PC-9 (cell line): ENCODE measurements at regions not wholly inside any gene's neighbourhood (a gene's known extent, or its start where the extent isn't known, plus 50 kb on each side); places are given as distances from the start of the nearest gene placed in this dataset.
"Not testable (repeated sequence)": the region's sequence is repeated elsewhere in the genome, so short reads cannot be mapped to it uniquely, and the experiment has no call there.

Experiments
- BruUV-seq: library from RNA; stranded (reverse); fragments of 400-500 nt; replicated peaks from 2 replicates; lab custom pipeline; 2021; lab: Mats Ljungman, UMichigan
- CTCF ChIA-PET: fragments of 300-600 bp; sonication (Branson Sonifier 250); formaldehyde crosslinking; loops from one replicate; lab custom pipeline; 2022; ENCODE audit warnings: antibody characterized with exemption; lab: Charles Lee
- POLR2A ChIA-PET: fragments of 300-600 bp; sonication (Branson Sonifier 250); formaldehyde crosslinking; loops from one replicate; lab custom pipeline; 2022; ENCODE audit warnings: antibody characterized with exemption; ENCODE audit not compliant: unreplicated experiment; lab: Charles Lee
- DNase-seq, 2 experiments: peaks; one replicate each; pipeline versions ENCODE4 v3.0.0 to v3.0.0-alpha.2; 2015 to 2022; ENCODE audit warnings: mixed read lengths in 1 of 2
- H2AFZ ChIP-seq: fragments of 200-600 bp; sonication (generic); 2 replicates; pipeline ENCODE4 v1.8.1; 2017; ENCODE audit warnings: antibody characterized with exemption
- H3F3A ChIP-seq: fragments of 200-600 bp; sonication (generic); 2 replicates; pipeline ENCODE4 v1.8.1; 2017; ENCODE audit warnings: antibody characterized with exemption, mild to moderate bottlenecking, low read depth; ENCODE audit not compliant: insufficient read depth
- H3K27ac ChIP-seq: fragments of 200-600 bp; sonication (generic); 2 replicates; pipeline ENCODE4 v1.6.1; 2016; ENCODE audit warnings: mixed run types
- H3K27me3 ChIP-seq: fragments of 200-600 bp; sonication (generic); 2 replicates; pipeline ENCODE4 v1.6.1; 2016; ENCODE audit warnings: low read depth, mixed run types; ENCODE audit not compliant: insufficient read depth
- H3K36me3 ChIP-seq: fragments of 200-600 bp; sonication (generic); 2 replicates; pipeline ENCODE4 v1.6.1; 2016; ENCODE audit warnings: low read depth, mixed run types
- H3K4me1 ChIP-seq: fragments of 200-600 bp; sonication (generic); replicated peaks from 2 replicates; pipeline ENCODE4 v1.6.1; 2016; ENCODE audit warnings: mixed run types; ENCODE audit not compliant: insufficient read depth
- H3K4me2 ChIP-seq: fragments of 200-600 bp; sonication (generic); 2 replicates; pipeline ENCODE4 v1.6.1; 2017; ENCODE audit warnings: mixed run types
- H3K4me3 ChIP-seq: fragments of 200-600 bp; sonication (generic); 2 replicates; pipeline ENCODE4 v1.6.1; 2016; ENCODE audit warnings: mixed run types
- H3K79me2 ChIP-seq: fragments of 200-600 bp; sonication (generic); 2 replicates; pipeline ENCODE4 v1.6.1; 2017; ENCODE audit warnings: low read depth, mixed run types
- H3K9me2 ChIP-seq: fragments of 200-600 bp; sonication (generic); 2 replicates; pipeline ENCODE4 v1.8.1; 2017; ENCODE audit warnings: mild to moderate bottlenecking; ENCODE audit not compliant: insufficient read depth
- H3K9me3 ChIP-seq: fragments of 200-600 bp; sonication (generic); 2 replicates; pipeline ENCODE4 v1.8.1; 2016; ENCODE audit warnings: low read depth; ENCODE audit not compliant: insufficient read depth
- H4K20me1 ChIP-seq: fragments of 200-600 bp; sonication (generic); 2 replicates; pipeline ENCODE4 v1.8.1; 2017; ENCODE audit not compliant: insufficient read depth
- intact Hi-C: fragments of 100-400 bp; cut with micrococcal nuclease; formaldehyde crosslinking; loops from one replicate; pipeline ENCODE4 v1.10.0; 2022; ENCODE audit not compliant: unreplicated experiment

DNA sequence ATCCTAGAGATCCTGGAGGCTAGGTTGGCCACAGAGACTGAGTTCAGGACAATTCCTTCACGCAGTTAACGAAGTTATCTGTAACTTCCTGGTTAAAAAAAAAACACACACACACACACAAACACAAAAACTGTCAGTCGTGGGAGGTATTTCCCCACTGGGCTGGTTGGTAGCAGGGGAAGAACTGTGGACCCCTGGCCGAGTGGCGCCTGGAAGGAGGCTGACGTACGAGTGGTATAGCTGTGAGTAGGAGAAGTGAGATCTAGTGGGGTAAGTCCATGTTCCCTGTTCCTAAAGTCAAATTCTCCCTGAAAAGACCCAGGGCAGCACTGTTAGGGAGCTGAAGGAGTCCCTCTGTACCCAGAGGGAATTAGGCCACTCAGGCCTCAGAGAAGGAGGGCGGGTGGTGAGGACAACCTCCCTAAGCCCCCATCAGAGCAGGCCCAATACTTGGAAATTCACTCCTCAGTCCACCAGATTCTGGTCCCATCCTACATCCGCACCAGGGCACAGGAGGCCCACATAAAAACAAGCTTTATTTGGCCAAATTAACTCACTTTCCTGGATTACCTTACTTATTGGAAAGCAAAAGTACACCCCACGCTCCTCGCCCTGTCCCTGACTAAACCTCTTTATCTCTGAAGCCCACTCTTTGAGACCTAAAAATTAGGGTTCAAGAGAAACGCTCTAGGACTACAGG lies 108.3 kb upstream of the FOXD4L5 start:
- H3K4me1 ChIP-seq, POLR2A ChIA-PET, intact Hi-C loops, H3K9me3 ChIP-seq, H2AFZ ChIP-seq, H3K36me3 ChIP-seq, H3K4me3 ChIP-seq, H3K4me2 ChIP-seq, CTCF ChIA-PET, H3F3A ChIP-seq, H3K27ac ChIP-seq, H4K20me1 ChIP-seq, DNase-seq, BruUV-seq, H3K9me2 ChIP-seq, H3K79me2 ChIP-seq: not testable (repeated sequence)
- peaks cover 28% of the 10 kb centered on the region for H3K27me3 ChIP-seq

DNA sequence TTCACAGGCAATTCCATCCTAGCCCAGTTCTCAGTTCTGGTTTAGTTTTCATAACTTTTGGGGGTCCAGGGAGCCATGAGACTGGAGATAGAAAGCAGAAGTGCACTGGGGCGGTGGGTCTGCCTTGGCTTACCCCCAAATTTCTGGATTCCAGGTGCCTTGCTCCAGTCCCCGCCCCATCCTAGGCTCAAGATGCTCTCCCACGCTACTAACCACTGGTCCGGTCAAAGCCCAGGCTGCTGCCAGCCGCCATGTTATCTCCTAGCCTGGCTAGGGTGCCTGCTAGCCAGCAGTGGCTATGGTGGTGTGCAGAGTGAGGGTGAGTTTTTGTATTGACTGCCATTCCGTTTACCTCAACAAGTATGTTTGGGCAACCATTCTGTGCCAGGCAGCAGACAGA lies 107.6 kb upstream of the FOXD4L5 start:
- H3K9me3 ChIP-seq, H3K36me3 ChIP-seq, H4K20me1 ChIP-seq, BruUV-seq, CTCF ChIA-PET, H3K79me2 ChIP-seq, H3F3A ChIP-seq, DNase-seq, H3K4me2 ChIP-seq, H2AFZ ChIP-seq, H3K27ac ChIP-seq, POLR2A ChIA-PET, H3K4me3 ChIP-seq, intact Hi-C loops, H3K9me2 ChIP-seq, H3K4me1 ChIP-seq: not testable (repeated sequence)
- H3K27me3 ChIP-seq: peaks cover 32% of the 10 kb centered on the region

DNA sequence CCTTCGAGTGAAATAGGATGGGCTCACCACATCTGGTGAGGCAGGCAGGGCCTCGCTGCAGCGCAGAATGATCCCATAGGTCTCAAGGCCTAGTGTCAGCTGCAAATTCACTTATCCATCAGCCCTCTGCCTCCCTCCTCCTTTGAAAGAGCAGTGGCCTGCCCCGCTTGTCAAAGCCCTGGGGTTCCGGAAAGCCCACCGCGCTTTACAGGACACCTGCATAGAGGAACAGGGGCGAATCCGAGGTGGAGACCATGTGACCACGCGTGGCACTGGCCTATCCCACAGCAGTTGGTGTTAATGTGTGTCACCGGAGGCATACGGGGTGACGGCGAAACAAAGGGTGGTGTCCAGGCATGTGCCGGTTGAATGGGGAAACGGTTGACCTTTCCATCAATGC lies 104.7 kb upstream of the FOXD4L5 start:
- H3K4me2 ChIP-seq, BruUV-seq, H3K4me1 ChIP-seq, H3K9me3 ChIP-seq, POLR2A ChIA-PET, H3K79me2 ChIP-seq, H3K36me3 ChIP-seq, intact Hi-C loops, H3F3A ChIP-seq, CTCF ChIA-PET, H2AFZ ChIP-seq, H3K9me2 ChIP-seq, H3K27ac ChIP-seq, H3K4me3 ChIP-seq, H4K20me1 ChIP-seq, DNase-seq: not testable (repeated sequence)
- peaks cover 41% of the 10 kb centered on the region for H3K27me3 ChIP-seq

DNA sequence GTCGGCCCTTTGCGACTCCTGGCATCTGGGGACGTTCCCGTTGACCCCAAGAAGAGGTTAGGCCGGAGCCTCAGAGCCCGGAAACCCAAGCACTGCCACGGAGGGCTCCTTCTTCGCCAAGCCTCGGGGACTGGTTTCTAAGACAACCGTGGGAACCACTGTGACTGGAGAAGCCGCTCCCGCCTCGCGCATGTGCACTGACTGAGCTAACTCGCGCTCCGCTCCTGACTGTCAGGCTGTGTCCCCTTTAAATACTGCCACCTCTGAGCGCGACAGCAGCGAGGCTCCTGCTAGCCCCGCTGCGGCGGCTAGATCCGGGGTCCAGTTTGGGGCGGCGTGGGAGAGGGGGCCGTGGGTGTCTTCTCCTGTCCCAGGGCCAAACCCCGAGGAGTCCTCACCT lies 104.2 kb upstream of the FOXD4L5 start:
- H3K9me3 ChIP-seq, intact Hi-C loops: not testable (repeated sequence)

DNA sequence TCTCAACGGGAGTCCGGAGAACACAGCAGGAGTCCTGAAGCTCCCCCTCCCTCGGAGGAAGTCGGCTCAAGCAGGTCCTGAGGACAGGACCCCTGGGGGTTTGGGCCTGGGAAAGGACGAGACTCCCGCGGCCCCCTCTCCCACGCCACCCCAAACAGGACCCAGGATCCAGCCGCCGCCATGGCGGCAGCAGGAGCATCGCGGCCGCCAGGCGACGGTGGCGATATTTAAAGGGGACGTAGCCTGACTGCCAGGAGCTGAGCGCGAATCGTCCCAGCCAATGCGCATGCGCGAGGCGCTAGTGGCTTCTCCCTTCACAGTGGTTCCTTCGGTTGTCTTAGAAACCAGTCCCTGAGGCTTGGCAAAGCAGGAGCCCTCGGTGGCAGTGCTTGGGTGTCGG lies 101.7 kb upstream of the FOXD4L5 start:
- H3K4me2 ChIP-seq, H3K79me2 ChIP-seq, H3F3A ChIP-seq, H3K9me2 ChIP-seq, DNase-seq, H3K4me3 ChIP-seq, CTCF ChIA-PET, H2AFZ ChIP-seq, H3K4me1 ChIP-seq, intact Hi-C loops, H4K20me1 ChIP-seq, BruUV-seq, H3K36me3 ChIP-seq, POLR2A ChIA-PET, H3K9me3 ChIP-seq, H3K27ac ChIP-seq: not testable (repeated sequence)
- H3K27me3 ChIP-seq: peaks cover 31% of the 10 kb centered on the region; the same call in 1 of the 2 replicates

More for the DNA sequence above, 104.2 kb upstream of the FOXD4L5 start:
- BruUV-seq, CTCF ChIA-PET, H3K4me2 ChIP-seq, H3F3A ChIP-seq, H3K36me3 ChIP-seq, H2AFZ ChIP-seq, H3K9me2 ChIP-seq, H3K79me2 ChIP-seq, H3K4me1 ChIP-seq, DNase-seq, H3K4me3 ChIP-seq, H3K27ac ChIP-seq, POLR2A ChIA-PET, H4K20me1 ChIP-seq: not testable (repeated sequence)
- peaks cover 39% of the 10 kb centered on the region; the same call in 1 of the 2 replicates for H3K27me3 ChIP-seq

DNA sequence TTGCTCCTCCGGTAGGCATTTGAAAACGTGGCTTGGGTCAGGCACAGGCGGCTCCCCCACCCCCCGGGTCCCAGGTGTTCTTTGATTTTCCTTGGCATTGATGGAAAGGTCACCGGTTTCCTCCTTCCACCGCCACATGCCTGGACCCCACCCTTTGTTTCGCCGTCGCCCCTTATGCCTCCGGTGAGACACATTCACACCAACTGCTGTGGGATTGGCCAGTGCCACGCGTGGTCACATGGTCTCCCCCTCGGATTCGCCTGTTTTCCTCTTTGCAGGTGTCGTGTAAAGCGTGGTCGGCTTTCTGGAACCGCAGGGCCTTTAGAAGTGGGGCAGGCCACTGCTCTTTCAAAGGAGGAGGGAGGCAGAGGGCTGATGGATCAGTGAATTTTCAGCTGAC lies 101.2 kb upstream of the FOXD4L5 start:
- H3K27ac ChIP-seq, H3K4me3 ChIP-seq, BruUV-seq, H3K79me2 ChIP-seq, intact Hi-C loops, H3F3A ChIP-seq, H3K36me3 ChIP-seq, H4K20me1 ChIP-seq, CTCF ChIA-PET, H3K4me2 ChIP-seq, H3K4me1 ChIP-seq, DNase-seq, H2AFZ ChIP-seq, H3K9me2 ChIP-seq, H3K9me3 ChIP-seq, POLR2A ChIA-PET: not testable (repeated sequence)
- peaks cover 28% of the 10 kb centered on the region; the same call in 1 of the 2 replicates for H3K27me3 ChIP-seq

DNA sequence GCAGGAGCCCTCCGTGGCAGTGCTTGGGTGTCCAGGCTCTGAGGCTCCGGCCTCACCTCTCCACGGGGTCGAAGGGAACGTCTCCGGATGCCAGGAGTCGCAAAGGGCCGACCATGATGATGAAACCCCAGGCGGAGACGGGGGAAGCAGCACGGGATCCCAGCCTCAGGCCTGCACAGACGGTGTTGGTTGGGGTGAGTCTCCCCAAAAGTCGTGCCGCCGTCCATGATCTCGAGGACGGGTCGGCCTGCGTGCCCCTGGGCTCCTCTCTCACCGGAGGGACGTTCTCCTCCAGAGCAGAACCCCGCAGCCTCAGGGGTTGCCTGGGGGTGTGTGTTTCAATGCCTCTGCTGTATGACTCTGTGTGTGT lies 100.6 kb upstream of the FOXD4L5 start:
- H3K9me2 ChIP-seq, CTCF ChIA-PET, H3K4me2 ChIP-seq, H3K4me3 ChIP-seq, H3K27ac ChIP-seq, BruUV-seq, H2AFZ ChIP-seq, H3K4me1 ChIP-seq, H3K79me2 ChIP-seq, H3K36me3 ChIP-seq, H3K9me3 ChIP-seq, H3F3A ChIP-seq, intact Hi-C loops, POLR2A ChIA-PET, DNase-seq, H4K20me1 ChIP-seq: not testable (repeated sequence)
- H3K27me3 ChIP-seq: peaks cover 23% of the 10 kb centered on the region; the same call in 1 of the 2 replicates
